ENCODE measurements at regions not wholly inside any gene's neighbourhood (a gene's known extent, or its start where the extent isn't known, plus 50 kb on each side); places are given as distances from the start of the nearest gene placed in this dataset.

DNA sequence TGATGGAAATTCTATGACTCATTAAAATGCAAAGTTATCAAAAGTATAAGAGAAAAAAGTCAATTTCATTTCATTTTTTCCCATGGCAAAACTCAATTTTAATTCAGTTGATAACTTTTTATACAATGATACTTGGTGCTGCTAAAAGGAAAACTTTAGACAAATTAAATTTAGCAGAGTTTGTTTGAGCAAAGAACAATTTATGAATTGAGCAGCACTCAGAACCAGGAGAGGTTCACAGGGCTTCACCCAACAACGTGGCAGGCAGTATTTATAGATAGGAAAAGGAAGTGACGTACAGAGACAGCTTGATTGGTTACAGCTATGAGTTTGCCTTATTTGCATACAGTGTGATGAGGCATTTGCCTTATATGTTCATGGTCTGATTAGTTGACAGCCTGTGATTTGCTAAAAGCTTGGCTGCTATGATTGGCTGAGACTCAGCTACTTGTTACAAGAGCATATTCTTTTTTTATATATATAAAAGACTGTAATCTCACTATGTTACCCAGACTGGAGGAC is 157.2 kb upstream of the CELF2 start:
- H3K9me3 ChIP-seq (ENCODE audit: insufficient read depth, low read length), result no peaks in the 10 kb centered on the region
- no peaks in the 10 kb centered on the region for H3K36me3 ChIP-seq (ENCODE audit: low read length)
- no peak overlapping the region for H3K9ac ChIP-seq (ENCODE audit: low read length)
- H3K4me3 ChIP-seq (ENCODE audit: insufficient read depth, low read length, poor library complexity, severe bottlenecking), result no peak overlapping the region
- no peaks in the 10 kb centered on the region for H3K27me3 ChIP-seq (ENCODE audit: low read length)
- no peak overlapping the region for H3K27ac ChIP-seq (ENCODE audit: low read depth, low read length)
- H3K79me2 ChIP-seq (ENCODE audit: insufficient read depth, low read length), result no peaks in the 10 kb centered on the region
- H2AFZ ChIP-seq (ENCODE audit: low read depth, low read length, severe bottlenecking), result no peak overlapping the region
- TF ChIP-seq EZH2phosphoT487 (conservative IDR thresholded peaks at IDR 0.05; ENCODE audit: low read length), result no peak
- TF ChIP-seq, protein P1, sequence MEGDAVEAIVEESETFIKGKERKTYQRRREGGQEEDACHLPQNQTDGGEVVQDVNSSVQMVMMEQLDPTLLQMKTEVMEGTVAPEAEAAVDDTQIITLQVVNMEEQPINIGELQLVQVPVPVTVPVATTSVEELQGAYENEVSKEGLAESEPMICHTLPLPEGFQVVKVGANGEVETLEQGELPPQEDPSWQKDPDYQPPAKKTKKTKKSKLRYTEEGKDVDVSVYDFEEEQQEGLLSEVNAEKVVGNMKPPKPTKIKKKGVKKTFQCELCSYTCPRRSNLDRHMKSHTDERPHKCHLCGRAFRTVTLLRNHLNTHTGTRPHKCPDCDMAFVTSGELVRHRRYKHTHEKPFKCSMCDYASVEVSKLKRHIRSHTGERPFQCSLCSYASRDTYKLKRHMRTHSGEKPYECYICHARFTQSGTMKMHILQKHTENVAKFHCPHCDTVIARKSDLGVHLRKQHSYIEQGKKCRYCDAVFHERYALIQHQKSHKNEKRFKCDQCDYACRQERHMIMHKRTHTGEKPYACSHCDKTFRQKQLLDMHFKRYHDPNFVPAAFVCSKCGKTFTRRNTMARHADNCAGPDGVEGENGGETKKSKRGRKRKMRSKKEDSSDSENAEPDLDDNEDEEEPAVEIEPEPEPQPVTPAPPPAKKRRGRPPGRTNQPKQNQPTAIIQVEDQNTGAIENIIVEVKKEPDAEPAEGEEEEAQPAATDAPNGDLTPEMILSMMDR (IDR thresholded peaks at IDR 0.05; ENCODE audit: insufficient read depth, low read length, poor library complexity, severe bottlenecking), result no peak
- no peaks in the 10 kb centered on the region for H3K9me2 ChIP-seq (replicated peaks; ENCODE audit: insufficient read depth, low read length)
- H3K4me2 ChIP-seq (ENCODE audit: low read depth, low read length, poor library complexity, severe bottlenecking), result no peak overlapping the region
- H3F3A ChIP-seq (ENCODE audit: insufficient read depth), result no peaks in the 10 kb centered on the region
- H4K20me1 ChIP-seq (ENCODE audit: low read depth, low read length), result no peaks in the 10 kb centered on the region

DNA sequence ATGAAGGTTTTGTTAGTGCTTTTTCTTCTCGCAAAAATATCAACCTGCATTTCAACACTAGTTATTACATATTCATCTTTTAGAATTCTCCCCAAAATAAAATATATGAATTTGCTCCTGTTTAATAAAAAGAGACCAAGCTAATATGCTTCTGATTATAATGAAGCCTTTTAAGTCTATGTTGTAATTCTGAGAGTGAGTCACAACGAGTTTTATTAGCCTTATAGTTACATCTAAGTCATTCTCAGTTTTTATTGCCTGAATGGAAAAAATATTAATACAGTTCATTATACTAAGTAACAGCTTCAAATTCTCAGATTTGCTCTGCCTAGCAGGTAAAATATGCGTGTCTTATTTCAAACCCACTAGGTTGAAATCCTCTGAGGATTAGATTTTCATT is 152.4 kb upstream of the CELF2 start:
- TF ChIP-seq, protein P1 (IDR thresholded peaks at IDR 0.05; ENCODE audit: insufficient read depth, low read length, poor library complexity, severe bottlenecking), result no peak
- no peak for TF ChIP-seq EZH2phosphoT487 (conservative IDR thresholded peaks at IDR 0.05; ENCODE audit: low read length)
- Histone ChIP-seq H3F3A (ENCODE audit: insufficient read depth) (no peaks in the 10 kb centered on the region), H3K9ac (ENCODE audit: low read length) (no peak overlapping the region), H3K4me3 (ENCODE audit: insufficient read depth, low read length, poor library complexity, severe bottlenecking) (no peak overlapping the region), H3K79me2 (ENCODE audit: insufficient read depth, low read length) (no peaks in the 10 kb centered on the region), H3K27me3 (ENCODE audit: low read length) (no peaks in the 10 kb centered on the region), H3K27ac (ENCODE audit: low read depth, low read length) (no peak overlapping the region), H4K20me1 (ENCODE audit: low read depth, low read length) (no peaks in the 10 kb centered on the region), H3K36me3 (ENCODE audit: low read length) (no peaks in the 10 kb centered on the region), H2AFZ (ENCODE audit: low read depth, low read length, severe bottlenecking) (no peak overlapping the region), H3K4me2 (ENCODE audit: low read depth, low read length, poor library complexity, severe bottlenecking) (no peak overlapping the region), H3K9me3 (ENCODE audit: insufficient read depth, low read length) (no peaks in the 10 kb centered on the region), H3K9me2 (replicated peaks; ENCODE audit: insufficient read depth, low read length) (no peaks in the 10 kb centered on the region)

DNA sequence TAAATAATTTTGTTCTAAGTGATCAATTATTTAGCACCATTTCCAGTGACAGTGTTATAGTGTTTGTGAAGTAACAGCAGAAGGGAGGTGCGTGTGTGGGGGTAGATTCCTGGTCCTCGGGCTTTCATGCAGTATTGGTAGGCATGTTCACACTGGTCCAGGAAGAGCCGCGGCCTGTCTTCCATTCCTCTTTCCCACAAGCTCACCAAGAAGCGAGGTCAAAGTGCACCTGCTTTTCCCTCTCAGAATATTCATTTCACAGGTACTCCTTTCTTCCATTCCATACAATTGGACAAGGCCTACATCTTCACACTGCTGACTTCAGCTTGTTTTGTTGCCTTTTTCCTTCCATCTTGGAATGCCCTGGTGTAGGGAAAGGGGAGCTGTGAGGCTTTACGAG is 151.8 kb upstream of the CELF2 start:
- H3K4me3 ChIP-seq (ENCODE audit: insufficient read depth, low read length, poor library complexity, severe bottlenecking), result no peak overlapping the region
- H3K9ac ChIP-seq (ENCODE audit: low read length), result no peak overlapping the region
- no peak for TF ChIP-seq EZH2phosphoT487 (conservative IDR thresholded peaks at IDR 0.05; ENCODE audit: low read length)
- TF ChIP-seq, protein P1 (IDR thresholded peaks at IDR 0.05; ENCODE audit: insufficient read depth, low read length, poor library complexity, severe bottlenecking), result no peak
- no peak overlapping the region for H2AFZ ChIP-seq (ENCODE audit: low read depth, low read length, severe bottlenecking)
- H3K79me2 ChIP-seq (ENCODE audit: insufficient read depth, low read length), result no peaks in the 10 kb centered on the region
- no peaks in the 10 kb centered on the region for H3K27me3 ChIP-seq (ENCODE audit: low read length)
- no peak overlapping the region for H3K27ac ChIP-seq (ENCODE audit: low read depth, low read length)
- H4K20me1 ChIP-seq (ENCODE audit: low read depth, low read length), result no peaks in the 10 kb centered on the region
- H3K4me2 ChIP-seq (ENCODE audit: low read depth, low read length, poor library complexity, severe bottlenecking), result no peak overlapping the region
- H3K9me2 ChIP-seq (replicated peaks; ENCODE audit: insufficient read depth, low read length), result no peaks in the 10 kb centered on the region
- no peaks in the 10 kb centered on the region for H3K9me3 ChIP-seq (ENCODE audit: insufficient read depth, low read length)
- no peaks in the 10 kb centered on the region for H3K36me3 ChIP-seq (ENCODE audit: low read length)
- H3F3A ChIP-seq (ENCODE audit: insufficient read depth), result no peaks in the 10 kb centered on the region
